Astrocyte of the spinal cord (primary cell): ENCODE measurements at regions not wholly inside any gene's neighbourhood (a gene's known extent, or its start where the extent isn't known, plus 50 kb on each side); places are given as distances from the start of the nearest gene placed in this dataset.
"Not testable (repeated sequence)": the region's sequence is repeated elsewhere in the genome, so short reads cannot be mapped to it uniquely, and the experiment has no call there.

Experiments
- DNase-seq: peaks from one replicate; pipeline ENCODE4 v3.0.0; 2011; ENCODE audit warnings: low read depth, low spot score
- H3K4me3 ChIP-seq: 2 replicates; pipeline ENCODE4 v1.5.1; 2011; ENCODE audit warnings: low read depth, mild to moderate bottlenecking, low read length, moderate library complexity
- in situ Hi-C: cut with HindIII; loops from 2 replicates; pipeline ENCODE4 v1.10.0; 2017; ENCODE audit warnings: low sequenced_read_pairs
- TF ChIP-seq, protein P1 (sequence below): IDR thresholded peaks from 2 replicates; pipeline ENCODE4 v1.5.1; 2012; ENCODE audit warnings: low read depth, mild to moderate bottlenecking, low read length, inconsistent platforms

DNA sequence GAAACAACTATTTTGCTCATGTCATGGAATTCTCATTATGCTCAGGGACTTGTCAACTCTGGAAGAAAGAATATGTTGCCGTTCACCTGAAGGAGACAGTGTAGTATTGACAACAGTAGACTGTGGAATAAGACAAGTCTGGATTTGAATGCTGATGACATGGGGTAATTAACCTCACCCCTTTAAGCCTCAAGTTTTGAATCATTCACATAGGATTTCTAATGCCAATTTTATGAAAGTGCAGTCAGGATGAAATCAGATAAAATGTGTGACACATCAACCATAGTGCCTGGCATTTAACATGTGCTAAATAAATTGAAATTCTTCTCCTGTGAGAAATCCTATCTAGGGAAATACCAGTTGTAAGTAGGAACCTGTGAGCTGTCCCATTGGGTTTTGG lies 305.8 kb downstream of the KIF20B start:
- peak; percentile 49 for DNase-seq
- TF ChIP-seq, protein P1, sequence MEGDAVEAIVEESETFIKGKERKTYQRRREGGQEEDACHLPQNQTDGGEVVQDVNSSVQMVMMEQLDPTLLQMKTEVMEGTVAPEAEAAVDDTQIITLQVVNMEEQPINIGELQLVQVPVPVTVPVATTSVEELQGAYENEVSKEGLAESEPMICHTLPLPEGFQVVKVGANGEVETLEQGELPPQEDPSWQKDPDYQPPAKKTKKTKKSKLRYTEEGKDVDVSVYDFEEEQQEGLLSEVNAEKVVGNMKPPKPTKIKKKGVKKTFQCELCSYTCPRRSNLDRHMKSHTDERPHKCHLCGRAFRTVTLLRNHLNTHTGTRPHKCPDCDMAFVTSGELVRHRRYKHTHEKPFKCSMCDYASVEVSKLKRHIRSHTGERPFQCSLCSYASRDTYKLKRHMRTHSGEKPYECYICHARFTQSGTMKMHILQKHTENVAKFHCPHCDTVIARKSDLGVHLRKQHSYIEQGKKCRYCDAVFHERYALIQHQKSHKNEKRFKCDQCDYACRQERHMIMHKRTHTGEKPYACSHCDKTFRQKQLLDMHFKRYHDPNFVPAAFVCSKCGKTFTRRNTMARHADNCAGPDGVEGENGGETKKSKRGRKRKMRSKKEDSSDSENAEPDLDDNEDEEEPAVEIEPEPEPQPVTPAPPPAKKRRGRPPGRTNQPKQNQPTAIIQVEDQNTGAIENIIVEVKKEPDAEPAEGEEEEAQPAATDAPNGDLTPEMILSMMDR, result no peak
- in situ Hi-C loops, result no loop called here
- no peak overlapping the region for H3K4me3 ChIP-seq

GRCh38 chr10:90011281-90011680 lies 309.9 kb downstream of the KIF20B start:
- DNase-seq, H3K4me3 ChIP-seq, in situ Hi-C loops: not testable (repeated sequence)

DNA sequence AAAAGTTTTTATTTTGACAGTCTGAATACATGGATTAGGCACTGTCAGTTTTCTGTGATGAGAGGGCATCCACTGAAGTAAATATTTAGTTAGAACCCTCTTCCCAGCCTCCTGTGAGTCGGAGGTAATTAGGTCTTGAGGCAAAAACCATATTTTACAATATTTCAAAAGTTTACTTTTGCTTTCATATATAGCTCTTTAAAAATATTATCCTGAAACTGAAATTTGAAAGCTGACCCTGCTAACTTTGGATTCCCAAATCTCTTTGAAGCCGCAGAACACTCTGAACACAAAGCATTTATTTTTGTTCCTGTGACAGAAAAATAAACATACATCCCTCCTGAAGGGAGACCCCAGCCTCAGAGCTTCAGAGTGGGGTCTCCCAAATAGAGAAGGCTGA lies 317.4 kb downstream of the KIF20B start:
- DNase-seq, result no peak
- no peak overlapping the region for H3K4me3 ChIP-seq
- in situ Hi-C loops, result no loop called here
- TF ChIP-seq, protein P1, result no peak

DNA sequence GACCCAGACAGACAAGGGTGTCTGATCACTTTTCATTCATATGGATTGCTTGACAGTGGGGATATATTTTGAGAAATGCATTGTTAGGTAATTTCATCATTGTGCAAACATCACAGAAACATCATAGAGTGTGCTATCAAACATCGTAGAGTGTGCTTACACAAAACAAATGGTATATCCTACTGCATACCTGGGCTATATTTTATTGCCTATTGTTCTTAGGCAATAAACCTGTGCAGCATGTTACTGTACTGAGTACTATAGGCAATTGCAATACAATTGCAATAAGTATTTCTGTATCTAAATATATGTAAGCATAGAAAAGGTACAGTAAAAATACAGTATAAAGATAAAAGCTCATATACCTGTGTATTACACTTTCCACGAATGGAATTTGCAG lies 319.1 kb downstream of the KIF20B start:
- TF ChIP-seq, protein P1, result no peak
- in situ Hi-C loops, result no loop called here
- no peak overlapping the region for H3K4me3 ChIP-seq
- DNase-seq, result no peak

- in situ Hi-C loops, result no loop called here
- no peak overlapping the region for H3K4me3 ChIP-seq
- no peak for DNase-seq
- TF ChIP-seq, protein P1, result no peak
These were observed 322.6 kb downstream of the KIF20B start for GRCh38 chr10:90023950-90024349.

- H3K4me3 ChIP-seq, result no peak overlapping the region
- no peak for DNase-seq
- TF ChIP-seq, protein P1, result no peak
- in situ Hi-C loops, result no loop called here
These were observed 326.9 kb downstream of the KIF20B start for GRCh38 chr10:90028312-90028711.

GRCh38 chr10:90031776-90032175 lies 330.4 kb downstream of the KIF20B start:
- TF ChIP-seq, protein P1, result no peak
- in situ Hi-C loops, result no loop called here
- no peak overlapping the region for H3K4me3 ChIP-seq
- DNase-seq, result no peak
